ENCODE measurements at regions not wholly inside any gene's neighbourhood (a gene's known extent, or its start where the extent isn't known, plus 50 kb on each side); places are given as distances from the start of the nearest gene placed in this dataset.

DNA sequence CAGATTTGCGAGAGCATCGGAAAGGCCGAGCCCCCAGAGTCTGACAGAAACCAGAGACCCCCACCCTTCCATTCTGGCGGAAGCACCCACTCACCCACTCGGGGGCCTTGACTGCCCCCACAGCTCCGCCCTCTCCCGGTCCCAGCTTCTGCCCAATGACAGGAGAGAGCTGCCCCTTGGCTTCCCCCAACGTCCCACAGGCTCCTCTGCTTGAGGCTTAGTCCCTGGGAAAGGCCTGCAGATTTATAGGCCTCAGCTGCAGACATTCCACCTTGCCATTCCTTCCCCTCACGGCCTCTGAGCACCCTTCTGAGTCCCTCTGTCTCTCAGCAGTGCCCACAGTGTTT lies 125.0 kb upstream of the NCAM1 start:
- no peak for TF ChIP-seq EZH2phosphoT487 (IDR thresholded peaks at IDR 0.05; ENCODE audit: low read depth, severe bottlenecking, unreplicated experiment)
- TF ChIP-seq, protein P1, sequence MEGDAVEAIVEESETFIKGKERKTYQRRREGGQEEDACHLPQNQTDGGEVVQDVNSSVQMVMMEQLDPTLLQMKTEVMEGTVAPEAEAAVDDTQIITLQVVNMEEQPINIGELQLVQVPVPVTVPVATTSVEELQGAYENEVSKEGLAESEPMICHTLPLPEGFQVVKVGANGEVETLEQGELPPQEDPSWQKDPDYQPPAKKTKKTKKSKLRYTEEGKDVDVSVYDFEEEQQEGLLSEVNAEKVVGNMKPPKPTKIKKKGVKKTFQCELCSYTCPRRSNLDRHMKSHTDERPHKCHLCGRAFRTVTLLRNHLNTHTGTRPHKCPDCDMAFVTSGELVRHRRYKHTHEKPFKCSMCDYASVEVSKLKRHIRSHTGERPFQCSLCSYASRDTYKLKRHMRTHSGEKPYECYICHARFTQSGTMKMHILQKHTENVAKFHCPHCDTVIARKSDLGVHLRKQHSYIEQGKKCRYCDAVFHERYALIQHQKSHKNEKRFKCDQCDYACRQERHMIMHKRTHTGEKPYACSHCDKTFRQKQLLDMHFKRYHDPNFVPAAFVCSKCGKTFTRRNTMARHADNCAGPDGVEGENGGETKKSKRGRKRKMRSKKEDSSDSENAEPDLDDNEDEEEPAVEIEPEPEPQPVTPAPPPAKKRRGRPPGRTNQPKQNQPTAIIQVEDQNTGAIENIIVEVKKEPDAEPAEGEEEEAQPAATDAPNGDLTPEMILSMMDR (IDR thresholded peaks at IDR 0.05; ENCODE audit: poor library complexity) = no peak

All from hepatocyte (in vitro differentiated cells).